ENCODE measurements at regions not wholly inside any gene's neighbourhood (a gene's known extent, or its start where the extent isn't known, plus 50 kb on each side); places are given as distances from the start of the nearest gene placed in this dataset.

- TF ChIP-seq ZNF274 (IDR thresholded peaks at IDR 0.05; ENCODE audit: low read depth, low read length) (no peak), YY1 (IDR thresholded peaks at IDR 0.05; ENCODE audit: insufficient read depth, insufficient read length) (no peak)
Measured at GRCh38 chr4:103934178-103934789, 214.5 kb upstream of the TACR3 start.

All from NT2/D1 (cell line).